ENCODE measurements at regions not wholly inside any gene's neighbourhood (a gene's known extent, or its start where the extent isn't known, plus 50 kb on each side); places are given as distances from the start of the nearest gene placed in this dataset.

DNA sequence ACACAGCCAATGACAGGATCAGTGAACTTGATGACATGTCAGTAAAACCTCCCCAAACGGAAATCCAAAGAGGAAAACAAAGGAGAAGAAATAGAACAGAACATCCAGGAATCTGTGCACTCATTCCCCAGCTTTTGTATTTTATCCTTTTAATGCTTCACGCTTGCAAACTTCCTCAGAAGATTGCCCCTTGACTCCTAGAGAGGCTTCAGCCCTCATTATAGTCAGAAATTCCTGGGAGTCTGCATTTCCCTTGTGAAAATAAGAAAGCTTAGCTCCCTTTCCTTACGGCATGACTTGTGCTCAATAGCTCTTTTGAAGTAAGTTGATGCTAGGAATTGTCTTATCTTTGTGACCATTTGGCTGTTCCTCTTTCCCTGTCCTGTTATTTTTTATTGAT, 313.6 kb upstream of the OPRM1 start:
- Histone ChIP-seq H3K36me3 (no peaks in the 10 kb centered on the region), H3K4me1 (no peaks in the 10 kb centered on the region), H3K27ac (no peak overlapping the region), H3K27me3 (no peaks in the 10 kb centered on the region), H3K4me3 (no peak overlapping the region), H3K9me3 (no peaks in the 10 kb centered on the region)
- DNase-seq (ENCODE audit: low spot score in 2 of 2), result no peak
- TF ChIP-seq POLR2AphosphoS5 (IDR thresholded peaks at IDR 0.05), result no peak
- TF ChIP-seq, protein P1, sequence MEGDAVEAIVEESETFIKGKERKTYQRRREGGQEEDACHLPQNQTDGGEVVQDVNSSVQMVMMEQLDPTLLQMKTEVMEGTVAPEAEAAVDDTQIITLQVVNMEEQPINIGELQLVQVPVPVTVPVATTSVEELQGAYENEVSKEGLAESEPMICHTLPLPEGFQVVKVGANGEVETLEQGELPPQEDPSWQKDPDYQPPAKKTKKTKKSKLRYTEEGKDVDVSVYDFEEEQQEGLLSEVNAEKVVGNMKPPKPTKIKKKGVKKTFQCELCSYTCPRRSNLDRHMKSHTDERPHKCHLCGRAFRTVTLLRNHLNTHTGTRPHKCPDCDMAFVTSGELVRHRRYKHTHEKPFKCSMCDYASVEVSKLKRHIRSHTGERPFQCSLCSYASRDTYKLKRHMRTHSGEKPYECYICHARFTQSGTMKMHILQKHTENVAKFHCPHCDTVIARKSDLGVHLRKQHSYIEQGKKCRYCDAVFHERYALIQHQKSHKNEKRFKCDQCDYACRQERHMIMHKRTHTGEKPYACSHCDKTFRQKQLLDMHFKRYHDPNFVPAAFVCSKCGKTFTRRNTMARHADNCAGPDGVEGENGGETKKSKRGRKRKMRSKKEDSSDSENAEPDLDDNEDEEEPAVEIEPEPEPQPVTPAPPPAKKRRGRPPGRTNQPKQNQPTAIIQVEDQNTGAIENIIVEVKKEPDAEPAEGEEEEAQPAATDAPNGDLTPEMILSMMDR (IDR thresholded peaks at IDR 0.05), result no peak
- TF ChIP-seq POLR2A (IDR thresholded peaks at IDR 0.05), result no peak
- intact Hi-C loops (cut with DNase I; ENCODE audit: low total_unique reads), result no loop called here

DNA sequence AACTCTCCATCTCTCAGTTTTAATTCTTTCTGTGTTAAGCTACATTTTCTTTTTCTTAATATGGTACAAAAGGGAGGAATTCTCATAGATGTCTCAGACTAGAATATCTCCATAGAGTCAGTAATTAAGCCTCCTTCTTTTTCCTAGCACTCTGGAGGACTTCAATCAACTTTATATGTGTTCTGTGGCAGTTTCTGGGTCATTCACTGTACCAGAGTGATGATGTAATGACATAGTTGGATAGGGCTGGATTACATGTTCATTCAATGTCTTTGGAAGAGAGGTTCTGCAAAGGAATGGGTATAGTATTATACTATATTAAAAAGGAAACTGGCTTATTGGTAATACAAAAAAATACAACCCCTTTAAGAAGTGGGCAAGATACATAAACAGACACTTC, 318.3 kb upstream of the OPRM1 start:
- no peaks in the 10 kb centered on the region for H3K9me3 ChIP-seq
- H3K36me3 ChIP-seq, result no peaks in the 10 kb centered on the region
- H3K4me3 ChIP-seq, result no peak overlapping the region
- no peaks in the 10 kb centered on the region for H3K4me1 ChIP-seq
- intact Hi-C loops (cut with DNase I; ENCODE audit: low total_unique reads), result no loop called here
- no peaks in the 10 kb centered on the region for H3K27me3 ChIP-seq
- no peak for DNase-seq (ENCODE audit: low spot score in 2 of 2)
- TF ChIP-seq POLR2A (IDR thresholded peaks at IDR 0.05) (no peak), POLR2AphosphoS5 (IDR thresholded peaks at IDR 0.05) (no peak)
- TF ChIP-seq, protein P1 (IDR thresholded peaks at IDR 0.05), result no peak
- H3K27ac ChIP-seq, result no peak overlapping the region

DNA sequence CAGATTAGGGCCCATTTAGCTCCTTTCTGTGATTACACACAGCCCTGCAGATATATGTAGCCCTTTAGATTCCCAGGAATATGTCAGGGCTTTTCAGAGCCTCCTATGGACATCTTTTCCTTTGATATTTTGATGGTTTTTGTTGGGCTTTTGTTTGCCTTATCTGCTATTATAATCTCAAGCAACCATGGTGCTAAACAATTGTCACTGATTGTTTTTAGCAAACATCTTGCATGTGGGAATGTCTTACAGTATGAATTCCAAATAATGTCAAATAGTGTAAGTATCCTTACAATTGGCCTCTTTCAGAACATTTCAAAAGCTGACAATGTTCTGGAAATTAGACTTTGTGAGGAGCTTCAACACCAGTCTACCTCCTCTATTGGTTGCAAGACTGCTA, 333.6 kb upstream of the OPRM1 start:
- Histone ChIP-seq H3K27ac (no peak overlapping the region), H3K27me3 (no peaks in the 10 kb centered on the region), H3K4me3 (no peak overlapping the region), H3K4me1 (no peaks in the 10 kb centered on the region), H3K9me3 (peaks cover 10% of the 10 kb centered on the region in 2 donors), H3K36me3 (no peaks in the 10 kb centered on the region)
- DNase-seq (ENCODE audit: low spot score in 2 of 2), result no peak
- intact Hi-C loops (cut with DNase I; ENCODE audit: low total_unique reads), result no loop called here
- TF ChIP-seq POLR2AphosphoS5 (IDR thresholded peaks at IDR 0.05) (no peak), POLR2A (IDR thresholded peaks at IDR 0.05) (no peak)
- TF ChIP-seq, protein P1 (IDR thresholded peaks at IDR 0.05), result no peak

DNA sequence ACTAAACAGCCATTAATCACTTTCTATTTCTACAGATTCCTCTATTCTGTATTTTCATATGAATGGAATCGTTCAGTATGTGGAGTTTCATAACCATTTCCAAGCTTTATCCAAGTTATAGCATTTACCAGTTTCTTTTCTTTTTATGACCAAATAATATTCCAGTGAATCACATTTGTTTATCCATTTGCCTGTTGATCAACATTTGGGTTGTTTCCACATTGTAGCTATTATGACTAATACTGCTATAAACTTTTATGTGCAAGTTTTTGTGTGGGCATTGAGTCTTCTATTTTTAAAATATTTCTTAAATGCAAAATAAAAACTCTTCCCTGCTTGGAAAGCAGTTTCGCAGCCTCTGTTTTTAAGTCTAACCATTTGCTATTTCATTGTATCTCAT, 336.4 kb upstream of the OPRM1 start:
- H3K9me3 ChIP-seq, result peaks cover 10% of the 10 kb centered on the region in 2 donors
- no peak overlapping the region for H3K27ac ChIP-seq
- intact Hi-C loops (cut with DNase I; ENCODE audit: low total_unique reads), result no loop called here

DNA sequence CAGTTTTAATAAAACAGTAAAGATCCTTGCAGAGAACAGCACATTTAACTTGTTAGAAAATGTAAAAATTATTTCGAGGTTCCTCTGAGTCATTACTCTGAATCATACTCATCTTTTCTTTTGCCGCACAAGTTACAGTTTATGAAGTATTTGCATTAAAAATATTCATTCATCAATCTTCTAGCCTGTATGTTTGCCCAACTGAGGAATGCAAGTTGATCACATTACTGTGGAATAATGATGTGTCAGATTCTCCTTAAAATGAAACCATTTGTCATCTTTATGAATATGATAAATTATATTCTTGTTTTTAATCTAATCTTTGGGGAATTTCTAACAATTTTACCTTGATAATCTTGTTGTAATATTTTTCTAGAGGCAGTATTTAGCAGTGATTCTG, 340.4 kb upstream of the OPRM1 start:
- H3K27ac ChIP-seq, result no peak overlapping the region
- no peak overlapping the region for H3K4me3 ChIP-seq
- no peaks in the 10 kb centered on the region for H3K4me1 ChIP-seq
- no peak for DNase-seq (ENCODE audit: low spot score in 2 of 2)
- no peaks in the 10 kb centered on the region for H3K27me3 ChIP-seq
- TF ChIP-seq POLR2AphosphoS5 (IDR thresholded peaks at IDR 0.05) (no peak), POLR2A (IDR thresholded peaks at IDR 0.05) (no peak)
- TF ChIP-seq, protein P1 (IDR thresholded peaks at IDR 0.05), result no peak
- H3K36me3 ChIP-seq, result no peaks in the 10 kb centered on the region
- intact Hi-C loops (cut with DNase I; ENCODE audit: low total_unique reads), result no loop called here
- H3K9me3 ChIP-seq, result no peaks in the 10 kb centered on the region

More for the DNA sequence above, 336.4 kb upstream of the OPRM1 start:
- no peak overlapping the region for H3K4me3 ChIP-seq
- TF ChIP-seq POLR2AphosphoS5 (IDR thresholded peaks at IDR 0.05) (no peak), POLR2A (IDR thresholded peaks at IDR 0.05) (no peak)
- TF ChIP-seq, protein P1 (IDR thresholded peaks at IDR 0.05), result no peak
- no peaks in the 10 kb centered on the region for H3K36me3 ChIP-seq
- no peak for DNase-seq (ENCODE audit: low spot score in 2 of 2)
- H3K27me3 ChIP-seq, result no peaks in the 10 kb centered on the region
- H3K4me1 ChIP-seq, result no peaks in the 10 kb centered on the region

Measured in breast epithelium (tissue), 4 donors.